Inflammatory macrophage treated with lipopolysaccharide for 4 hours (primary cell): ENCODE measurements at regions not wholly inside any gene's neighbourhood (a gene's known extent, or its start where the extent isn't known, plus 50 kb on each side); places are given as distances from the start of the nearest gene placed in this dataset.
"Not testable (repeated sequence)": the region's sequence is repeated elsewhere in the genome, so short reads cannot be mapped to it uniquely, and the experiment has no call there.

Source experiments
- DNase-seq: peaks from one replicate; pipeline ENCODE4 v3.0.0-alpha.2; 2020

GRCh38 chr1:213484333-213484732 lies 433.3 kb downstream of the RPS6KC1 start:
- no peak for DNase-seq

- DNase-seq = no peak
Measured at GRCh38 chr1:213484758-213485157, 433.7 kb downstream of the RPS6KC1 start.

GRCh38 chr1:213486488-213486887 lies 435.4 kb downstream of the RPS6KC1 start:
- DNase-seq = no peak

- DNase-seq = no peak
Measured at GRCh38 chr1:213491468-213491867, 440.4 kb downstream of the RPS6KC1 start.

- DNase-seq = no peak
Measured at GRCh38 chr1:213492161-213493041, 441.4 kb downstream of the RPS6KC1 start.

GRCh38 chr1:213499444-213499843 lies 448.4 kb downstream of the RPS6KC1 start:
- no peak for DNase-seq

GRCh38 chr1:213507472-213508223 lies 456.6 kb downstream of the RPS6KC1 start:
- no peak for DNase-seq

- no peak for DNase-seq
Measured at GRCh38 chr1:213511173-213511572, 460.1 kb downstream of the RPS6KC1 start.

GRCh38 chr1:213512316-213512715 lies 461.3 kb downstream of the RPS6KC1 start:
- DNase-seq = no peak

GRCh38 chr1:213513006-213513405 lies 462.0 kb downstream of the RPS6KC1 start:
- no peak for DNase-seq

GRCh38 chr1:213514408-213515179 lies 463.6 kb downstream of the RPS6KC1 start:
- not testable (repeated sequence) for DNase-seq

- DNase-seq = no peak
Measured at GRCh38 chr1:213519098-213519497, 468.1 kb downstream of the RPS6KC1 start.

GRCh38 chr1:213521206-213521605 lies 466.6 kb upstream of the PROX1 start:
- DNase-seq = no peak

GRCh38 chr1:213523781-213524398 lies 463.9 kb upstream of the PROX1 start:
- DNase-seq = no peak

GRCh38 chr1:213526306-213526705 lies 461.5 kb upstream of the PROX1 start:
- DNase-seq = no peak

- no peak for DNase-seq
Measured at GRCh38 chr1:213530611-213531320, 457.0 kb upstream of the PROX1 start.

- no peak for DNase-seq
Measured at GRCh38 chr1:213531369-213532310, 456.1 kb upstream of the PROX1 start.

GRCh38 chr1:213533125-213533524 lies 454.6 kb upstream of the PROX1 start:
- no peak for DNase-seq

- no peak for DNase-seq
Measured at GRCh38 chr1:213535679-213536078, 452.1 kb upstream of the PROX1 start.

- DNase-seq = no peak
Measured at GRCh38 chr1:213538251-213538650, 449.5 kb upstream of the PROX1 start.

- no peak for DNase-seq
Measured at GRCh38 chr1:213539464-213539863, 448.3 kb upstream of the PROX1 start.
